Smooth muscle cell (in vitro differentiated cells): ENCODE measurements at regions not wholly inside any gene's neighbourhood (a gene's known extent, or its start where the extent isn't known, plus 50 kb on each side); places are given as distances from the start of the nearest gene placed in this dataset.
A peak's percentile ranks its signal among the peaks of the same experiment; 100 is the strongest.

Experiments used
- DNase-seq: peaks from one replicate; lab custom pipeline; 2025; ENCODE audit not compliant: unreplicated experiment; lab: John Stamatoyannopoulos, UW
- H2AFZ ChIP-seq: fragments of 200-600 bp; sonication (generic); 2 replicates; pipeline ENCODE4 v1.6.0; 2016; ENCODE audit warnings: antibody characterized with exemption, low read depth, mild to moderate bottlenecking
- H3F3A ChIP-seq: fragments of 200-600 bp; sonication (generic); 2 replicates; pipeline ENCODE4 v1.6.0; 2017; ENCODE audit warnings: antibody characterized with exemption, low read depth
- H3K27ac ChIP-seq: fragments of 200-600 bp; sonication (generic); 2 replicates; pipeline ENCODE4 v1.5.1; 2016; ENCODE audit warnings: low read depth, mild to moderate bottlenecking
- H3K27me3 ChIP-seq: fragments of 200-600 bp; sonication (generic); 2 replicates; pipeline ENCODE4 v1.6.1; 2016; ENCODE audit warnings: low read depth, mild to moderate bottlenecking
- H3K36me3 ChIP-seq: fragments of 200-600 bp; sonication (generic); 2 replicates; pipeline ENCODE4 v1.5.1; 2016; ENCODE audit warnings: low read depth
- H3K4me1 ChIP-seq: fragments of 200-600 bp; sonication (generic); 2 replicates; pipeline ENCODE4 v1.5.1; 2016; ENCODE audit warnings: low read depth
- H3K4me2 ChIP-seq: fragments of 200-600 bp; sonication (generic); 2 replicates; pipeline ENCODE4 v1.6.0; 2016; ENCODE audit warnings: mild to moderate bottlenecking
- H3K4me3 ChIP-seq: fragments of 200-600 bp; sonication (generic); 2 replicates; pipeline ENCODE4 v1.5.1; 2016; ENCODE audit warnings: mild to moderate bottlenecking
- H3K79me2 ChIP-seq: fragments of 200-600 bp; sonication (generic); 2 replicates; pipeline ENCODE4 v1.6.0; 2016; ENCODE audit warnings: low read depth, mild to moderate bottlenecking
- H3K9ac ChIP-seq: fragments of 200-600 bp; sonication (generic); 2 replicates; pipeline ENCODE4 v1.6.0; 2016; ENCODE audit warnings: low read depth
- H3K9me3 ChIP-seq: fragments of 200-600 bp; sonication (generic); replicated peaks from 2 replicates; pipeline ENCODE4 v1.5.1; 2016; ENCODE audit warnings: low read depth
- H4K20me1 ChIP-seq: fragments of 200-600 bp; sonication (generic); 2 replicates; pipeline ENCODE4 v1.6.0; 2016; ENCODE audit warnings: low read depth
- CTCF ChIP-seq: fragments of 200-600 bp; sonication (generic); IDR thresholded peaks from 2 replicates; pipeline ENCODE4 v1.5.1; 2017; ENCODE audit warnings: borderline replicate concordance, mild to moderate bottlenecking, antibody characterized with exemption; ENCODE audit not compliant: insufficient read depth, poor library complexity, severe bottlenecking
- WGBS: methylation state at CpG from one replicate; pipeline ENCODE4 v1.1.7; 2016; ENCODE audit warnings: low lambda C conversion rate; 5-methylcytosine and 5-hydroxymethylcytosine counted together

GRCh38 chrX:140099221-140099620 lies 133.9 kb upstream of the CXorf66 start:
- TF ChIP-seq CTCF, result no peak
- H3K4me2 ChIP-seq, result no peak overlapping the region
- 45% methylated on average over 4 of the region's 4 CpGs for WGBS
- no peaks in the 10 kb centered on the region for H3K4me1 ChIP-seq
- H3F3A ChIP-seq, result no peaks in the 10 kb centered on the region
- no peaks in the 10 kb centered on the region for H3K9me3 ChIP-seq
- H3K79me2 ChIP-seq, result no peaks in the 10 kb centered on the region
- H3K9ac ChIP-seq, result no peak overlapping the region
- no peaks in the 10 kb centered on the region for H3K36me3 ChIP-seq
- no peak for DNase-seq
- H3K27me3 ChIP-seq, result no peaks in the 10 kb centered on the region
- no peaks in the 10 kb centered on the region for H4K20me1 ChIP-seq
- no peak overlapping the region for H3K4me3 ChIP-seq
- no peak overlapping the region for H3K27ac ChIP-seq
- no peak overlapping the region for H2AFZ ChIP-seq

DNA sequence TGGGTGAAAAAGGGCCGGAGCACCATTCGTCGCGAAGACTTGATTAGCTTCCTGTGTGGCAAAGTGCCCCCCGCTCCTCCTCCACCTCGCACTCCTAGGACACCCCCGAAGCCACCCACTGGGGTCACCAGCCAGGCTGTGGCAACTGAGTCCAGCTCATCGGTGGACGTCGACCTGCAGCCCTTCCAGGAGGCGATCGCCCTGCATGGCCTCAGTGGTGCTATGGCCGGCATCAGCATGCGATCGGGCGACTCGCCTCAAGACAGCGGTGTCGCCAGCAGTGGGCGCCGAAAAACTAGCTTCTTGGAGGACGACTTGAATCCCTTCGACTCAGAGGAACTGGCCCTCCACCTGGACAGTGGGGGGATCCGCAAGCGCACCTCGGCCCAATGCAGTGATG lies 126.8 kb upstream of the CXorf66 start:
- no peaks in the 10 kb centered on the region for H4K20me1 ChIP-seq
- no peak for DNase-seq
- H3K36me3 ChIP-seq, result no peaks in the 10 kb centered on the region
- H3K79me2 ChIP-seq, result no peaks in the 10 kb centered on the region
- TF ChIP-seq CTCF, result no peak
- H3K27ac ChIP-seq, result no peak overlapping the region
- no peak overlapping the region for H2AFZ ChIP-seq
- H3K9me3 ChIP-seq, result no peaks in the 10 kb centered on the region
- no peaks in the 10 kb centered on the region for H3F3A ChIP-seq
- H3K4me3 ChIP-seq, result peak overlapping the region; percentile 40
- peaks cover 7% of the 10 kb centered on the region for H3K27me3 ChIP-seq
- H3K4me2 ChIP-seq, result no peak overlapping the region
- 97% methylated on average over 26 of the region's 26 CpGs for WGBS
- H3K9ac ChIP-seq, result no peak overlapping the region
- H3K4me1 ChIP-seq, result no peaks in the 10 kb centered on the region

DNA sequence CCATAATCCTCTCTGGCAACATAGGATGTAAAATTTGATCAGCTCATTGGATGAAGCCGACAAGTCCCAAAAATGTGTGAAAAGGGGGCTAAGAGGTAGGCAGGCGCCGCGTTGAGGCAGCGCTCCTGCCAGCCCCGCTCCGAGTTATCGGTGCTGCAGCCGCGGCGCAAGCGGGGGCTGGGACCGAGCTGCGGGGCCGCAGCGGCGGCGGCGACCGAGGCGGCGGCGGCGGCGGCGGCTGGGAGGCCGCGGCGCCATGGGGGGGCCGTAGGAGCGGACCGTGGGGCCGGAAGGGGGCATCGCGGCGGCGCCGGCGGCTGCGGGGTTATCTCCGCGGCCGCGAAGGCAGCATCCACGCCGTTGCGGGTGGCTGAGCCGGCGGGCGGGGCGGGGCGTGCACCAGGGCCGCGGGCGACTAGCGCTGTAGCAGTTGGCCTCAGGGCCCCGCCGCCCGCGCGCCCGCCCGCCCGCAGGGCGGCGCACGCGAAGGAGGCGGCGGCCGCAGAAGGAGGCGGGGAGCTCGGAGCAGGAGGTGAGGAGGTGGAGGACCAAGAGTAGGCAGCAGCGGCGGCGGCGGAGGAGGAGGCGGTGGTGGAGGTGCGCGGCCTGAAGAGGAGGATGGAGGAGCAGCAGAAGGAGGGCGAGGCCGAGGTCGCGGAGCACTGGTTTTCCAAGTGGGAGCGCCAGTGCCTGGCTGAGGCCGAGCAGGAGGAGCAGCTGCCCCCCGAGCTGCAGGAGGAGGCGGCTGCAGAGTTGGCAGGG lies 126.0 kb upstream of the CXorf66 start:
- no peak for TF ChIP-seq CTCF

GRCh38 chrX:140090800-140091124 lies 125.4 kb upstream of the CXorf66 start:
- Histone ChIP-seq H2AFZ (no peak overlapping the region), H3K4me3 (peak overlapping the region; percentile 40), H3K9ac (no peak overlapping the region), H3K27me3 (peaks cover 7% of the 10 kb centered on the region), H3K9me3 (no peaks in the 10 kb centered on the region), H3F3A (no peaks in the 10 kb centered on the region), H3K36me3 (no peaks in the 10 kb centered on the region), H3K79me2 (no peaks in the 10 kb centered on the region), H3K4me1 (no peaks in the 10 kb centered on the region), H3K4me2 (peak overlapping the region; percentile 81), H3K27ac (no peak overlapping the region), H4K20me1 (no peaks in the 10 kb centered on the region)
- TF ChIP-seq CTCF, result no peak
- no peak for DNase-seq
- 55% methylated on average over 15 of the region's 15 CpGs for WGBS

More for the DNA sequence above, 126.0 kb upstream of the CXorf66 start:
- Histone ChIP-seq H3K4me3 (peak overlapping the region; percentile 40), H3F3A (no peaks in the 10 kb centered on the region), H3K4me2 (peak overlapping the region; percentile 81), H3K79me2 (no peaks in the 10 kb centered on the region), H4K20me1 (no peaks in the 10 kb centered on the region), H2AFZ (peak overlapping the region; percentile 18), H3K9me3 (no peaks in the 10 kb centered on the region), H3K27me3 (peaks cover 7% of the 10 kb centered on the region), H3K27ac (no peak overlapping the region), H3K4me1 (no peaks in the 10 kb centered on the region), H3K9ac (no peak overlapping the region), H3K36me3 (no peaks in the 10 kb centered on the region)
- 61% methylated on average over 14 of the region's 88 CpGs for WGBS
- DNase-seq, result no peak
